ENCODE measurements at regions not wholly inside any gene's neighbourhood (a gene's known extent, or its start where the extent isn't known, plus 50 kb on each side); places are given as distances from the start of the nearest gene placed in this dataset.

DNA sequence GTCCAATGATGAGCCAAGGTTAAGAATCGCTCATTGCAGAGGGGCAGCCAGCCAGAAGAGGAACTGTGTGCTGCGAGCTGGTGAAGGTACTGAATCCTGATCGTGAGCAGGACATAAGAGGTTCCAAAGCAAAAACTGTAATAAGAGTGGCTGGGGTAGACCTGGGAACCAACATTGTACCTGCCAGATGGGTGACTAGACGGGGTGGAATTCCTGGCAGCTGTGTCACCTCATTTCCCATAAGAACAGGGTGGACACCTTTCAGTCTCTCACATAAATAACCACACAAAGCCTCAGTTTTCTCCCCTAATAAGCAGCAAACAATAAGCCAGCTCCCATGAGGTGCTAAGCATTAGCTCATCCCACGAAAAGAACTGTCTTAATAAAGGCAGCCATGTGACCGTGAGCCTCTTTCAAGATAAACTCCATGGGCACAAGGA lies 290.3 kb downstream of the SOX9 start:
- POLR2A ChIA-PET: no interaction called here
- intact Hi-C loops (cut with micrococcal nuclease): no loop called here
- Histone ChIP-seq H3K9me3 (replicated peaks; ENCODE audit: control insufficient read depth, insufficient read depth, low read length) (no peaks in the 10 kb centered on the region), H3K79me2 (ENCODE audit: control insufficient read depth, insufficient read depth, low read length) (no peaks in the 10 kb centered on the region), H4K20me1 (replicated peaks; ENCODE audit: control insufficient read depth, extremely low read depth, insufficient read depth, low read length) (no peaks in the 10 kb centered on the region), H3K36me3 (ENCODE audit: control insufficient read depth in 2 of 2, extremely low read depth in 1 of 2, insufficient read depth in 2 of 2, low read length in 2 of 2) (no peaks in the 10 kb centered on the region), H3K27me3 (ENCODE audit: control insufficient read depth in 2 of 2, insufficient read depth in 2 of 2, low read length in 2 of 2) (no peaks in the 10 kb centered on the region), H3K4me2 (ENCODE audit: insufficient read depth, low read length) (no peak overlapping the region), H3K9me1 (replicated peaks; ENCODE audit: control insufficient read depth, extremely low read depth, insufficient read depth, low read length) (no peaks in the 10 kb centered on the region), H3K4me1 (ENCODE audit: control insufficient read depth, extremely low read depth, insufficient read depth, low read length) (peaks cover 5% of the 10 kb centered on the region), H3K27ac (ENCODE audit: insufficient read depth, low read depth, low read length) (no peak overlapping the region), H2AFZ (ENCODE audit: low read depth, low read length) (no peak overlapping the region), H3K4me3 (replicated peaks in 1 of 3; ENCODE audit: insufficient read depth in 1 of 3, low read depth in 1 of 3, low read length in 3 of 3) (no peak overlapping the region), H3K9ac (replicated peaks; ENCODE audit: extremely low read depth, insufficient read depth, low read length) (no peak overlapping the region)
- DNase-seq (ENCODE audit: low read depth, low spot score): no peak
- no peak for TF ChIP-seq POLR2AphosphoS5 (IDR thresholded peaks at IDR 0.05; ENCODE audit: insufficient read depth, low read depth, low read length)
- TF ChIP-seq JUN (IDR thresholded peaks at IDR 0.05; ENCODE audit: borderline replicate concordance, insufficient read depth, insufficient read length, low read depth): no peak
- no peak for TF ChIP-seq POLR2A (IDR thresholded peaks at IDR 0.05; ENCODE audit: low read depth, low read length)
- no peak for TF ChIP-seq EZH2 (IDR thresholded peaks at IDR 0.05; ENCODE audit: borderline replicate concordance, low read depth, low read length, severe bottlenecking)
- TF ChIP-seq MYC (IDR thresholded peaks at IDR 0.05; ENCODE audit: low read depth, low read length): no peak
- TF ChIP-seq FOS (IDR thresholded peaks at IDR 0.05; ENCODE audit: borderline replicate concordance, insufficient read depth, low read length): no peak
- TF ChIP-seq GATA2 (IDR thresholded peaks at IDR 0.05; ENCODE audit: insufficient read depth, insufficient read length, low read depth, low read length): no peak
- no peak for TF ChIP-seq MAX (IDR thresholded peaks at IDR 0.05; ENCODE audit: insufficient read depth, insufficient read length)
- TF ChIP-seq, protein P1, sequence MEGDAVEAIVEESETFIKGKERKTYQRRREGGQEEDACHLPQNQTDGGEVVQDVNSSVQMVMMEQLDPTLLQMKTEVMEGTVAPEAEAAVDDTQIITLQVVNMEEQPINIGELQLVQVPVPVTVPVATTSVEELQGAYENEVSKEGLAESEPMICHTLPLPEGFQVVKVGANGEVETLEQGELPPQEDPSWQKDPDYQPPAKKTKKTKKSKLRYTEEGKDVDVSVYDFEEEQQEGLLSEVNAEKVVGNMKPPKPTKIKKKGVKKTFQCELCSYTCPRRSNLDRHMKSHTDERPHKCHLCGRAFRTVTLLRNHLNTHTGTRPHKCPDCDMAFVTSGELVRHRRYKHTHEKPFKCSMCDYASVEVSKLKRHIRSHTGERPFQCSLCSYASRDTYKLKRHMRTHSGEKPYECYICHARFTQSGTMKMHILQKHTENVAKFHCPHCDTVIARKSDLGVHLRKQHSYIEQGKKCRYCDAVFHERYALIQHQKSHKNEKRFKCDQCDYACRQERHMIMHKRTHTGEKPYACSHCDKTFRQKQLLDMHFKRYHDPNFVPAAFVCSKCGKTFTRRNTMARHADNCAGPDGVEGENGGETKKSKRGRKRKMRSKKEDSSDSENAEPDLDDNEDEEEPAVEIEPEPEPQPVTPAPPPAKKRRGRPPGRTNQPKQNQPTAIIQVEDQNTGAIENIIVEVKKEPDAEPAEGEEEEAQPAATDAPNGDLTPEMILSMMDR (IDR thresholded peaks at IDR 0.05; ENCODE audit: extremely low read depth in 1 of 2, insufficient read depth in 1 of 2, low read depth in 1 of 2, low read length in 2 of 2): no peak
- no peak for FAIRE-seq
- CTCF ChIA-PET: no interaction called here
- BruUV-seq (replicated peaks): no TSS peak
- dilution Hi-C loops (cut with MboI; ENCODE audit: extremely low pct_ligation_motif_present, low sequenced_read_pairs): no loop called here
